GM13976 (cell line): ENCODE measurements at regions not wholly inside any gene's neighbourhood (a gene's known extent, or its start where the extent isn't known, plus 50 kb on each side); places are given as distances from the start of the nearest gene placed in this dataset.

Experiments
- DNase-seq: peaks from one replicate; pipeline ENCODE4 v3.0.0; 2012; ENCODE audit warnings: low spot score
- in situ Hi-C: fragments of 300-500 bp; cut with MboI; formaldehyde crosslinking; loops from one replicate; pipeline ENCODE4 v1.12.0; 2022; ENCODE audit warnings: low sequenced_read_pairs, mixed read lengths, inconsistent platforms; ENCODE audit not compliant: unreplicated experiment
- TF ChIP-seq, protein P1 (sequence below): IDR thresholded peaks from 2 replicates; pipeline ENCODE4 v1.5.1; 2012; ENCODE audit warnings: borderline replicate concordance, mild to moderate bottlenecking; ENCODE audit not compliant: insufficient read depth; ENCODE audit errors: extremely low read depth, missing control alignments, control extremely low read depth

DNA sequence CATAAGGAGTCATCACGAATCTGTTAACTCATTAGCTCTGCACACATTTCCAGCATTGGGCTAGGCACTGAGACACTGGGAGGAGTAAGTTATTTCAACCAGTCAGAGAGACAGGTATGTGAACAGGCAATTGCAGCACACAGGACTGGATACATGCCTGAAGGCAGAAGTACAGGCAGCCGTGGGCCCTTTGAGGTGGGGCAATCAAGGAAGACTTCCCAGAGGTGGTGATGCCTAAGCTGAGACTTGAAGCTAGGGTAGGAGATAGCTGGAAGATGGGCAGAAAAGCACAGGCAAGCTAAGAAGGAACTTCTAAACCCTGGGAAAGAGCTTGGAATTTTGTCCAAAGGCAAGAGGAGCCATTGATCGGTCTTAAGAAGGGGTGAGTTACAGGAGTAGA is 249.7 kb downstream of the EMX2 start:
- in situ Hi-C loops, result no loop called here
- TF ChIP-seq, protein P1, sequence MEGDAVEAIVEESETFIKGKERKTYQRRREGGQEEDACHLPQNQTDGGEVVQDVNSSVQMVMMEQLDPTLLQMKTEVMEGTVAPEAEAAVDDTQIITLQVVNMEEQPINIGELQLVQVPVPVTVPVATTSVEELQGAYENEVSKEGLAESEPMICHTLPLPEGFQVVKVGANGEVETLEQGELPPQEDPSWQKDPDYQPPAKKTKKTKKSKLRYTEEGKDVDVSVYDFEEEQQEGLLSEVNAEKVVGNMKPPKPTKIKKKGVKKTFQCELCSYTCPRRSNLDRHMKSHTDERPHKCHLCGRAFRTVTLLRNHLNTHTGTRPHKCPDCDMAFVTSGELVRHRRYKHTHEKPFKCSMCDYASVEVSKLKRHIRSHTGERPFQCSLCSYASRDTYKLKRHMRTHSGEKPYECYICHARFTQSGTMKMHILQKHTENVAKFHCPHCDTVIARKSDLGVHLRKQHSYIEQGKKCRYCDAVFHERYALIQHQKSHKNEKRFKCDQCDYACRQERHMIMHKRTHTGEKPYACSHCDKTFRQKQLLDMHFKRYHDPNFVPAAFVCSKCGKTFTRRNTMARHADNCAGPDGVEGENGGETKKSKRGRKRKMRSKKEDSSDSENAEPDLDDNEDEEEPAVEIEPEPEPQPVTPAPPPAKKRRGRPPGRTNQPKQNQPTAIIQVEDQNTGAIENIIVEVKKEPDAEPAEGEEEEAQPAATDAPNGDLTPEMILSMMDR, result no peak
- DNase-seq, result no peak

DNA sequence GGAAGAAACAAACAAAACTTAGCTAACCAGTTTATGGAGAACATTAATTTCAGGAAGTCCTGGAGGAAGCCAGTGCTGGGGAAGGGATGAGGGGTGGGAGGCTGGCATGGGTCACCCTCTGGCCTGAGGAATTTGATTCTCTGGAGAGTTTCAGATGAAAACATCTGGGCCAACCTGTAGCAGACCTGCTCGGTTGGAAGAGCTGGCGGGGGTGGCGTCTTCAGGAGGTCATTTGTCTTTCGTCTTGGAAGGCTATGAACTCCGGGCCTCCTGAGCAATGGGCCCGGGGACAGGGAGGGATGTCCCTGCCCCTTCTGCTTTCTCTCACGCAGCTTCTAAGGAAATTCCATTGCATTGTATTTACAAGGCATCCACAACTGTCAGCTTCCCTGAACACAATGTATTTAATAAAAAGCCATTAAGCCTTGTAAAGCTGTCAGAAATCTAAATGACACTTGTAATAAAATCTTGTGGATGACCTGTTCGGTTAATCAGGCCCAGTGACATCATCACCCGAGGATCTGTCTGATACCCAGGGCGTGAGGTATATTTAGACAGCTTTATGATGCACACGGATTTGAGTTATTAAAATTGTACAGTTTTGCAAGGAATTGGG is 250.5 kb downstream of the RAB11FIP2 start:
- TF ChIP-seq, protein P1, result no peak
- in situ Hi-C loops, result no loop called here
- no peak for DNase-seq

DNA sequence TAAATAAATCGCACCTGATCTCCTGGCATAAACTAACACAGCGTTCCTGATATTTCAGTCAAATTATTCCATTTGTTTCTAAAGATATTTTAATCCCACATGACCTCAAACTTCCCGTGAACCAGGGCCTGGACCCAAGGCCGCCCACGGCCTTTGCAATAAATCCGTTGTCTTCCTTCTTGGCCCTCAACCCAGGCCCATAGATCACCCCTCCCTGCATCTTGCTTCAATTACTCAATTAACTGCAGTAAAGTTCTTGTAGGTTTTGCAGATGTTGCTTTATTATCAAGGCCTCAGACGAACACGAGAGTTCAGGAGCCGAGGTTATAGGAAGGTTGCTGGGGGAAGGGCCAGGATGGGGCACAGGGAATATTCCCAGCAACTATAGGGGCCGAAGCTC is 249.4 kb downstream of the RAB11FIP2 start:
- in situ Hi-C loops, result no loop called here
- no peak for DNase-seq
- TF ChIP-seq, protein P1, result no peak

DNA sequence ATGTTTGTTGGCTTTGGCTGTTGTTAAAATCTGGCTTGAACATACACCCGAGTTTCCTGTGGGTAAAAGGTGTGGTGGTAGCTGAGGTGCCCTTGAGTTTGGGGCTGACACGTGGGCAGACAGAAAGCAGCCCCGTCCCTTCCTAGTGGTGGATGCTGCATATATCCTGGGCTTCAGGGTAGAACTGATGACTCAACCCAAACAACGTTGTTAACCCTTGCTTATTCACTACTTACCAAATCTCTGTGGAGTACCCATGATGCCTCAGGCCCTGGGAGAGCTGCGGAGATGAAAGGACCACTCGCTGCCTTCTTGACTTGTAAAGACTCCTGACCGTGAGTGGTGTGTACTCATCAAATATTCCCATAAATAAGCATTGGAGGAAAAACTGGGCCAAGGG is 245.1 kb downstream of the RAB11FIP2 start:
- in situ Hi-C loops, result no loop called here
- no peak for DNase-seq
- TF ChIP-seq, protein P1, result no peak

DNA sequence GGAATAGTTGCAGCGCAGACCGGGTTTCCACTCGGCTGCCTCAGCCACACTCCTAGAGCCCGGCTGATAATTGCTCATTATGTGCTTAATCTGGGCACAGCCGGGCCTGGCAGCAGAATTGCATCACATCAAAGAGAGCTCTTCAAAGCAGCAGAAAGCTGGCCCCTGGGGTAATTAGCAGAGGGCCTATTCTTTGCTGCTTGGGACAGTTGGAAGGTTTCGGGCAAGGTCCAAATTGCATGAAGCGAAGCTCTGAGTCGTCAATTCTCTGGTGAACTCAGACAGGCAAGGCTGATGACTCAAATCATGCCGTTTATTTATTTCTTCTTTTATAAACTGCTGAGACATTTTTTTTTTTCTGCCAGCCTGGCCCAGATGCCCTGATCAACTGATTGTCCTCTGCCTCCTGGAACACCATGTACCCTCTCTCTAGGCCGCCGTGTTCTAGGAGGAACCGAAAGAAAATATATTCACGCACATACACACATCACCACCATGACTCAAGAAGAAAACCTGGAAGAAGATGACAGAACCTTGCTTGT is 242.2 kb downstream of the RAB11FIP2 start:
- TF ChIP-seq, protein P1, result no peak
- in situ Hi-C loops, result no loop called here
- no peak for DNase-seq

DNA sequence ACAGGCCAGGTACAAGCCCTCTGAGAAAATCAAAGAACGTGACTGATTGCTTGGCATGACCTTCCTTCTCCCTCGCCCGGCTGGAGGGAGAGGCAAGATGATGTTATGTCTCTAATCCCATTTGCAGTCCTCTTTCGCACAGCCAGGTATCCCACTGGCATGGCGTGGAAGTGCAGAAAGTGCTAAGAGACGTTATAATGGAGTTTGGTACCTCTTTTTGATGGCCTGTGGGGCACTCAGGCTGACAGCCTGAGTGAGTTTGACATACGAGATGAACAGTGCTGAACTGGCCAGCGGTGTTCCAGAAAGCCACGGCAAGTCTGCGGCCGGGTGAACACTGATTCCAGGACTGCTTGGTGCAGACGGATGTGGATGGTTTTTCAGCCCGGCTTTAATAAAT is 241.6 kb downstream of the RAB11FIP2 start:
- TF ChIP-seq, protein P1, result no peak
- in situ Hi-C loops, result no loop called here
- DNase-seq, result no peak
